Activated CD4-positive, alpha-beta T cell treated with anti-CD3 and anti-CD28 coated beads, Interleukin-2, amount 10 ng/mL, durations not matched to agents 7 days and 5 days (primary cell): ENCODE measurements at regions not wholly inside any gene's neighbourhood (a gene's known extent, or its start where the extent isn't known, plus 50 kb on each side); places are given as distances from the start of the nearest gene placed in this dataset.

Source experiments
- CTCF ChIA-PET: fragments of 350-600 bp; sonication (Branson Sonifier 250); formaldehyde crosslinking; loops from one replicate; lab custom pipeline; 2021; ENCODE audit warnings: antibody characterized with exemption; lab: Charles Lee
- POLR2A ChIA-PET: fragments of 350-600 bp; sonication (Branson Sonifier 250); formaldehyde crosslinking; loops from one replicate; lab custom pipeline; 2021; ENCODE audit warnings: antibody characterized with exemption; lab: Charles Lee
- DNase-seq: peaks from one replicate; pipeline ENCODE4 v3.0.0-alpha.2; 2020
- H3K27ac Mint-ChIP-seq: one replicate; pipeline ENCODE4 v1.8.0; 2021; ENCODE audit warnings: mild to moderate bottlenecking, moderate library complexity, mixed read lengths
- H3K27me3 Mint-ChIP-seq: one replicate; pipeline ENCODE4 v1.8.0; 2021; ENCODE audit warnings: mixed read lengths
- H3K36me3 Mint-ChIP-seq: one replicate; pipeline ENCODE4 v1.8.0; 2021; ENCODE audit warnings: low read depth, mixed read lengths
- H3K4me1 Mint-ChIP-seq: one replicate; pipeline ENCODE4 v1.8.0; 2021; ENCODE audit warnings: mixed read lengths
- H3K4me3 Mint-ChIP-seq: one replicate; pipeline ENCODE4 v1.8.0; 2021; ENCODE audit warnings: mild to moderate bottlenecking, moderate library complexity, mixed read lengths
- H3K9me3 Mint-ChIP-seq: one replicate; pipeline ENCODE4 v1.8.0; 2021; ENCODE audit warnings: mixed read lengths

GRCh38 chr12:127386723-127387122 lies 880.2 kb upstream of the TMEM132C start:
- Mint-ChIP-seq H3K4me3 (no peak overlapping the region), H3K27ac (no peak overlapping the region), H3K4me1 (no peaks in the 10 kb centered on the region), H3K27me3 (no peaks in the 10 kb centered on the region), H3K9me3 (no peaks in the 10 kb centered on the region), H3K36me3 (no peaks in the 10 kb centered on the region)
- POLR2A ChIA-PET: no interaction called here
- CTCF ChIA-PET: no interaction called here
- no peak for DNase-seq

GRCh38 chr12:127388985-127389384 lies 878.0 kb upstream of the TMEM132C start:
- CTCF ChIA-PET: interaction anchor here (1.1 kb wide), 1 partner anchor 96 kb away, joined by 3 read pairs; no protein-coding TSS in a partner anchor
- H3K4me3 Mint-ChIP-seq: no peak overlapping the region
- POLR2A ChIA-PET: no interaction called here
- peaks cover 2% of the 10 kb centered on the region for H3K9me3 Mint-ChIP-seq
- no peaks in the 10 kb centered on the region for H3K27me3 Mint-ChIP-seq
- no peak overlapping the region for H3K27ac Mint-ChIP-seq
- H3K36me3 Mint-ChIP-seq: no peaks in the 10 kb centered on the region
- H3K4me1 Mint-ChIP-seq: no peaks in the 10 kb centered on the region
- no peak for DNase-seq

- Mint-ChIP-seq H3K27me3 (no peaks in the 10 kb centered on the region), H3K27ac (no peak overlapping the region), H3K36me3 (no peaks in the 10 kb centered on the region), H3K4me3 (no peak overlapping the region), H3K9me3 (peaks cover 2% of the 10 kb centered on the region), H3K4me1 (no peaks in the 10 kb centered on the region)
- POLR2A ChIA-PET: no interaction called here
- DNase-seq: no peak
- CTCF ChIA-PET: no interaction called here
These were observed 877.0 kb upstream of the TMEM132C start for GRCh38 chr12:127389923-127390322.

GRCh38 chr12:127393465-127393864 lies 873.5 kb upstream of the TMEM132C start:
- H3K27me3 Mint-ChIP-seq: peaks cover 2% of the 10 kb centered on the region
- peaks cover 2% of the 10 kb centered on the region for H3K9me3 Mint-ChIP-seq
- no peaks in the 10 kb centered on the region for H3K36me3 Mint-ChIP-seq
- ChIA-PET POLR2A (no interaction called here), CTCF (no interaction called here)
- H3K4me3 Mint-ChIP-seq: no peak overlapping the region
- no peak overlapping the region for H3K27ac Mint-ChIP-seq
- DNase-seq: no peak
- no peaks in the 10 kb centered on the region for H3K4me1 Mint-ChIP-seq

- CTCF ChIA-PET: no interaction called here
- DNase-seq: no peak
- Mint-ChIP-seq H3K27ac (no peak overlapping the region), H3K9me3 (peaks cover 2% of the 10 kb centered on the region), H3K27me3 (peaks cover 2% of the 10 kb centered on the region), H3K36me3 (no peaks in the 10 kb centered on the region), H3K4me1 (no peaks in the 10 kb centered on the region), H3K4me3 (no peak overlapping the region)
- POLR2A ChIA-PET: no interaction called here
These were observed 873.1 kb upstream of the TMEM132C start for GRCh38 chr12:127393896-127394295.

GRCh38 chr12:127396734-127397133 lies 870.2 kb upstream of the TMEM132C start:
- Mint-ChIP-seq H3K36me3 (no peaks in the 10 kb centered on the region), H3K4me1 (no peaks in the 10 kb centered on the region), H3K9me3 (peaks cover 2% of the 10 kb centered on the region), H3K4me3 (no peak overlapping the region), H3K27me3 (peaks cover 4% of the 10 kb centered on the region), H3K27ac (no peak overlapping the region)
- CTCF ChIA-PET: no interaction called here
- POLR2A ChIA-PET: no interaction called here
- DNase-seq: no peak

GRCh38 chr12:127398016-127398710 lies 868.8 kb upstream of the TMEM132C start:
- Mint-ChIP-seq H3K9me3 (no peaks in the 10 kb centered on the region), H3K36me3 (no peaks in the 10 kb centered on the region), H3K27me3 (peaks cover 4% of the 10 kb centered on the region), H3K4me3 (no peak overlapping the region), H3K27ac (no peak overlapping the region), H3K4me1 (no peaks in the 10 kb centered on the region)
- no peak for DNase-seq
- ChIA-PET POLR2A (no interaction called here), CTCF (interaction anchor here (1.4 kb wide), 1 partner anchor 17 kb away, joined by 4 read pairs; no protein-coding TSS in a partner anchor)

GRCh38 chr12:127399451-127399850 lies 867.5 kb upstream of the TMEM132C start:
- CTCF ChIA-PET: interaction anchor here (1.4 kb wide), 1 partner anchor 18 kb away, joined by 4 read pairs; no protein-coding TSS in a partner anchor
- H3K4me3 Mint-ChIP-seq: no peak overlapping the region
- no peak overlapping the region for H3K27ac Mint-ChIP-seq
- POLR2A ChIA-PET: no interaction called here
- H3K9me3 Mint-ChIP-seq: no peaks in the 10 kb centered on the region
- no peak for DNase-seq
- no peaks in the 10 kb centered on the region for H3K36me3 Mint-ChIP-seq
- H3K4me1 Mint-ChIP-seq: no peaks in the 10 kb centered on the region
- peaks cover 4% of the 10 kb centered on the region for H3K27me3 Mint-ChIP-seq

GRCh38 chr12:127400221-127400620 lies 866.7 kb upstream of the TMEM132C start:
- Mint-ChIP-seq H3K9me3 (no peaks in the 10 kb centered on the region), H3K4me3 (no peak overlapping the region), H3K27me3 (peaks cover 4% of the 10 kb centered on the region), H3K4me1 (no peaks in the 10 kb centered on the region), H3K27ac (no peak overlapping the region), H3K36me3 (no peaks in the 10 kb centered on the region)
- POLR2A ChIA-PET: no interaction called here
- CTCF ChIA-PET: no interaction called here
- no peak for DNase-seq

- CTCF ChIA-PET: no interaction called here
- H3K36me3 Mint-ChIP-seq: no peaks in the 10 kb centered on the region
- no peak overlapping the region for H3K4me3 Mint-ChIP-seq
- no peaks in the 10 kb centered on the region for H3K4me1 Mint-ChIP-seq
- DNase-seq: no peak
- H3K9me3 Mint-ChIP-seq: no peaks in the 10 kb centered on the region
- peaks cover 4% of the 10 kb centered on the region for H3K27me3 Mint-ChIP-seq
- POLR2A ChIA-PET: no interaction called here
- no peak overlapping the region for H3K27ac Mint-ChIP-seq
These were observed 866.0 kb upstream of the TMEM132C start for GRCh38 chr12:127401005-127401404.

GRCh38 chr12:127401536-127401935 lies 865.4 kb upstream of the TMEM132C start:
- Mint-ChIP-seq H3K27me3 (peaks cover 4% of the 10 kb centered on the region), H3K4me3 (no peak overlapping the region), H3K9me3 (no peaks in the 10 kb centered on the region), H3K27ac (no peak overlapping the region), H3K36me3 (no peaks in the 10 kb centered on the region), H3K4me1 (no peaks in the 10 kb centered on the region)
- no peak for DNase-seq
- POLR2A ChIA-PET: no interaction called here
- CTCF ChIA-PET: no interaction called here

GRCh38 chr12:127411166-127411915 lies 855.6 kb upstream of the TMEM132C start:
- ChIA-PET POLR2A (no interaction called here), CTCF (no interaction called here)
- no peaks in the 10 kb centered on the region for H3K36me3 Mint-ChIP-seq
- no peaks in the 10 kb centered on the region for H3K4me1 Mint-ChIP-seq
- H3K27me3 Mint-ChIP-seq: no peaks in the 10 kb centered on the region
- no peak overlapping the region for H3K4me3 Mint-ChIP-seq
- DNase-seq: no peak
- H3K9me3 Mint-ChIP-seq: no peaks in the 10 kb centered on the region
- no peak overlapping the region for H3K27ac Mint-ChIP-seq

GRCh38 chr12:127411981-127412380 lies 855.0 kb upstream of the TMEM132C start:
- no peaks in the 10 kb centered on the region for H3K36me3 Mint-ChIP-seq
- no peak overlapping the region for H3K27ac Mint-ChIP-seq
- H3K4me3 Mint-ChIP-seq: no peak overlapping the region
- H3K27me3 Mint-ChIP-seq: no peaks in the 10 kb centered on the region
- peaks cover 2% of the 10 kb centered on the region for H3K9me3 Mint-ChIP-seq
- ChIA-PET CTCF (no interaction called here), POLR2A (no interaction called here)
- no peaks in the 10 kb centered on the region for H3K4me1 Mint-ChIP-seq
- no peak for DNase-seq
